HT-29 (cell line): ENCODE measurements at regions not wholly inside any gene's neighbourhood (a gene's known extent, or its start where the extent isn't known, plus 50 kb on each side); places are given as distances from the start of the nearest gene placed in this dataset.

Source experiments
- DNase-seq: peaks from one replicate; pipeline ENCODE4 v3.0.0-alpha.2; 2015; ENCODE audit warnings: low spot score

GRCh38 chr21:36628106-36628505 lies 70.8 kb upstream of the SIM2 start:
- no peak for DNase-seq

GRCh38 chr21:36628761-36629460 lies 70.0 kb upstream of the SIM2 start:
- no peak for DNase-seq

GRCh38 chr21:36630485-36631206 lies 68.3 kb upstream of the SIM2 start:
- peak; percentile 70 for DNase-seq

GRCh38 chr21:36636016-36636415 lies 62.9 kb upstream of the SIM2 start:
- no peak for DNase-seq

- DNase-seq, result no peak
Observed at GRCh38 chr21:36636439-36636838, 62.5 kb upstream of the SIM2 start.

- DNase-seq, result no peak
Observed at GRCh38 chr21:36639769-36640168, 59.1 kb upstream of the SIM2 start.

GRCh38 chr21:36640174-36640720 lies 58.7 kb upstream of the SIM2 start:
- DNase-seq, result no peak

GRCh38 chr21:36640721-36641244 lies 58.1 kb upstream of the SIM2 start:
- DNase-seq, result no peak

GRCh38 chr21:36641346-36641745 lies 57.6 kb upstream of the SIM2 start:
- no peak for DNase-seq

GRCh38 chr21:36641886-36642285 lies 57.0 kb upstream of the SIM2 start:
- DNase-seq, result no peak

- DNase-seq, result no peak
Observed at GRCh38 chr21:36642777-36643176, 56.1 kb upstream of the SIM2 start.

- DNase-seq, result no peak
Observed at GRCh38 chr21:36643374-36644250, 55.3 kb upstream of the SIM2 start.

GRCh38 chr21:36646011-36646410 lies 52.9 kb upstream of the SIM2 start:
- DNase-seq, result no peak

GRCh38 chr21:36646645-36647044 lies 52.3 kb upstream of the SIM2 start:
- DNase-seq, result no peak

- peak; percentile 78 for DNase-seq
Observed at GRCh38 chr21:36647279-36648093, 51.4 kb upstream of the SIM2 start.
